Left ventricle myocardium superior (tissue), 1 donor: ENCODE measurements at regions not wholly inside any gene's neighbourhood (a gene's known extent, or its start where the extent isn't known, plus 50 kb on each side); places are given as distances from the start of the nearest gene placed in this dataset.
"Not testable (repeated sequence)": the region's sequence is repeated elsewhere in the genome, so short reads cannot be mapped to it uniquely, and the experiment has no call there.

Experiments used
- ATAC-seq: fragments of 200-7000 bp; cut with Tn5 transposase; one replicate; pipeline ENCODE4 v1.9.1; 2020; ENCODE audit warnings: mild to moderate bottlenecking, moderate library complexity
- DNase-seq: peaks from one replicate; pipeline ENCODE4 v3.0.0-alpha.2; 2020
- intact Hi-C: fragments of 100-400 bp; cut with micrococcal nuclease; formaldehyde crosslinking; loops from one replicate; pipeline ENCODE4 v1.11.0; 2022
- donor health status: DM: no; HTN: yes; CAD: no; lungs with severe emphysema.

DNA sequence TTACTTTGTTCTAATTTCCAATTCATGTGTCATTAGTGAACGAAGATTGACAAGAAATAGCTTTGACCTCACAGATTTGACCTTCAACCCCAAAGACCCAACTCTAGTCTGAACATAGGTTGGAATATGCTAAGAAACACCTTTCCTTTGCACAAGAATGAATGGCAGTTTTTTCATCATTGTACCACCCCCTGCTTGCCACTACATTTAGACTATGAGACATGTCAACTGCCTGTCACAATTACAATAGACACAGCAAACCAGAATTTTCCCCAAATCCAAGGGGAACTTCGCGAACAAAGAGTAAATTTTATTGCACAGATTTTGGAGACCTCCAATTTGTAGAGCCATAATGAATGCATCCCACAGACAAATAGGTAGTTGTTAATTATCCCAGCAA, 535.4 kb downstream of the PRKD1 start:
- DNase-seq (no peak), ATAC-seq (no peak)
- intact Hi-C loops = no loop called here

DNA sequence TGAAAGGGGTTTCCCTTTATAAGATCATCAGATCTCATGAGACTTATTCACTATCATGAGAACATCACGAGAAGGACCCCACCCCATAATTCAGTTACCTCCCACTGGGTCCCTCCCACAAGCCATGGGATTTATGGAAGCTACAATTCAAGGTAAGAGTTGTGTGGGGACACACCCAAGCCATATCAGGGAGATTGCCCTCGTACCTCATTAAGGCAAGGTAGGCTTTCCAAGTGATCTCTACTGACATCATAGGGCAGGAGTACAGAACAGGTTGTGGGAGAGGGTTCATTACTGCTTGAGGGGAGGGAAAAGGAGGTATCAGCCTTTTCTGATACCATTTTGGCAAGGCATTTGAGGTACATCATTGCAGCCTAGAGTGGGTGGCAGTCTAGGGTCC, 524.6 kb downstream of the PRKD1 start:
- ATAC-seq (no peak), DNase-seq (no peak)
- intact Hi-C loops = no loop called here

DNA sequence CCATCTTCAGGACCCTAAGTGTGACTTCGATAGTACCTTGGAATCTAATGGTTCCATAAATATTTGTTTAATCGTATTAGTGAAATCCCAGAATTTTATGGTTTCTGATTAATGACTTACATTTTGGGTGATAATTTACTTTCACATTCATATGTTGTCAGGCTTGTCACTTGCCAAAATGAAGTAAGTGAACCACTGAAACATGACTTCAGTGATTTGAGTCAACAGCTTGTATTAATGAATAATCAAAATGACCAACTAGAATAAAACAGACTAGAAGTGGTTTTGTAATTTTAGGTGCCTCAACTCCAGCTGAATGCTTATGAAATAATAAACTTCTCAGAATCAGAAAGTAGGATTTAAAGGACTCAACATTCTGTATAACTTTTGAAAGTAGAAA, 517.1 kb downstream of the PRKD1 start:
- DNase-seq = no peak
- intact Hi-C loops = no loop called here
- no peak for ATAC-seq

DNA sequence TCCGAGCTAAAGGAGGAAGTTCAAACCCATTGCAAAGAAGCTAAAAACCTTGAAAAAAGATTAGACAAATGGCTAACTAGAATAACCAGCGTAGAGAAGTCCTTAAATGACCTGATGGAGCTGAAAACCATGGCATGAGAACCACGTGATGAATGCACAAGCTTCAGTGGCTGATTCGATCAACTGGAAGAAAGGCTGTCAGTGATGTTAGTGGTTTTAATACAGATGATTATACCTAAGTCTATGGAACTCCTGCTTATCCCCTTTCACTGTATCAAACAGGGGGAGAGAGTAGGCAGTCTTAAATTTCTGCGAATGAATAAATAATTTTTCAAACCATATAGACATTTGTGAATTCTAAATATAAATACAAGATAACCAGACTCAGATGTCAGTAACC, 512.7 kb downstream of the PRKD1 start:
- ATAC-seq, intact Hi-C loops: not testable (repeated sequence)

DNA sequence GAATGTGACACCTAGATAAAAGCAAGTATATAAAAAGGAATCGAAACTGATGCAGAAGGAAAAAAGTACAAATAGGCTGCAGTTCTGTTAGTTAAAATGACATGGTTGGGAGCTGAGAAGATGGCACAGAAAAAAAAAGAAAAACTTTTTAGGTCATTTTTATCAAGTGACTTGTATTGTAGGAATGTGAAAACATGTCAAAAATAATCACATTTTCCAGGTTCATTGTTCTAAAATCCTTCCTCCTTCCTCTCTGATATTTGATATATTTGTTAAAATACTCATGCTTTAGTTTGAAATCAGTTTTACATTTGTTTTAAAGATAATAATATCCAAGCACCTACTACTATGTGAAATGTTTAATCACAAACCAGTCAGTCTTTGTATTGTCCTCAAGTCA, 507.9 kb downstream of the PRKD1 start:
- ATAC-seq (no peak), DNase-seq (no peak)
- intact Hi-C loops = no loop called here

More for the DNA sequence above, 512.7 kb downstream of the PRKD1 start:
- not testable (repeated sequence) for DNase-seq

DNA sequence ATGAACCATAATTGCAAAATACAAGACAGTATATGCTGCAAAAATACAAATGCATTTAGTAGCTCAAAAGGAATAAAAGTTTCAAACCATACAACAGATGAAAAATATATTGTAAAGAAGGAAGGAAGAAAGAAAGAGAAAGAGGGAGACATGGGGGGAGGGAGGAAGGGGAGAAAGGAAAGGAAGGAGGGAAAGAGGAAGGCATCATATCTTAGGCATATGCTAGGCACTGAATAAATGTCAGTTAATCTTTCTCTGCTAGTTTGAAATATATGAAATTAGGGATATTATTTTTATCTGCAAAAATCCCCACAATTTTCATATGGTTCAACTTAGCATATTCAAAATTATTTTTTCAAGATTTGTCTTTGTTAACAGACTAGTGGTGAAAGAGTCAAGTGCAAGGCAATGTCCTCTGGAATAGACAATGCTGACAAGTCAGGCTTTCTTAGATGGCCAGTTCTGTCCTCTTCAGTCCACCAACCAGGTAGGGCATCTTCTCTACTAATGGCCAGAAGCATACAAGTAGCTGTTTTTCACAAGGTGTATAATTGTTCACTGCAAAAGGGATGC, 506.4 kb downstream of the PRKD1 start:
- no peak for ATAC-seq
- intact Hi-C loops = no loop called here
- DNase-seq = no peak

DNA sequence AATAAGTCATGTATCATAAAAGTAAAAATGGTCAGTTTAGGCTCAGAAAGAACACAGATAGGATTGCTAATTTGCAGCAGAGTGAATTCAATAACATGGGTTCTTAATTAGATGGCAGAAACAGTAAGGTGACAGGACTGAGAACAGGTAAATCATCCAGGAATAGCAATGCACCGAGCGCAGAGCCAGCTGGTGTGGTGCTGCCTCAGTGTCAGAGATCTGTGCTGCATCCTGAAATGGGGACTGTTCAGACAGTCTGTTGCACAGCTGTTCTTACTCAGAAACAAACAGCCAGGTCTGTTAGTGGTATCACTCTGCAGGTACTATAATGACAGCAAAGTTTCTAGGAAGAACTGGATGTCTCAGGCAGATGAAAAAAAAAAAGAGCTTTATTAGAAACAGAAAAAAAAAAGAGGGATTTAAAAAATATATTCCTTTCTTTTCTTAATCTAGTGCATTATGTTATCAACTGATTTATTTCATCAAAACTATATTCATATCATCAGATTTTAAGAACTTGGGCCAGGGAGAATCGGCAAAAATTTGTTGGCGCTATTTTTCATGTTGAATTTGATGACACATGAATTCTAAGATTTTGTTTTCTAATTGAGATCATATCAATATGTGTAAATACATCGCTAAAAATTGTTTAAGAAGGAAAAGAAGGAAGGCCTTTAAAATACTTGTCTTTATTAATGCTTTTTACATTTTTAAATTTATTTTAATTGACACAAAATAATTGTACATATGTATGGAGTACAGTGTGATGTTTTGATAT, 501.8 kb downstream of the PRKD1 start:
- intact Hi-C loops = no loop called here
- no peak for ATAC-seq

DNA sequence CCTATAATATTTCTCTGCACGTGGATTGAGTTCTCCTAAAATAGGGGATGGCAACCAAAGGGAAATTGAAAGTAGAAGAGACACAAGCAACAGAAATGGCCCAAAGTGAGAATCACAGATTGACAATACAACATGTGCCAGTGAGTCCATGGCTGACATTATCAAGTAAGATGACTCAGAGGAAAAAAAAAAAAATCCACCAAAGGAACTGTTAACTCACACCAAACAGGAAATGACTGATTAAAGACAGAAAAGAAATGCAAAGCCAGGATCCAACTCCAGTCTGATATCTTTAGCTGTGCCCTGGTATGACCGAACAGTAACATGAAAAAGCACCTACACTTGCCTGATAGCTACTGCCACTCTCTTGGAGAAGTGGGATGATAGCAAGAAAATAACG, 485.0 kb downstream of the PRKD1 start:
- intact Hi-C loops = no loop called here
- DNase-seq = no peak
- no peak for ATAC-seq

More for the DNA sequence above, 501.8 kb downstream of the PRKD1 start:
- no peak for DNase-seq

DNA sequence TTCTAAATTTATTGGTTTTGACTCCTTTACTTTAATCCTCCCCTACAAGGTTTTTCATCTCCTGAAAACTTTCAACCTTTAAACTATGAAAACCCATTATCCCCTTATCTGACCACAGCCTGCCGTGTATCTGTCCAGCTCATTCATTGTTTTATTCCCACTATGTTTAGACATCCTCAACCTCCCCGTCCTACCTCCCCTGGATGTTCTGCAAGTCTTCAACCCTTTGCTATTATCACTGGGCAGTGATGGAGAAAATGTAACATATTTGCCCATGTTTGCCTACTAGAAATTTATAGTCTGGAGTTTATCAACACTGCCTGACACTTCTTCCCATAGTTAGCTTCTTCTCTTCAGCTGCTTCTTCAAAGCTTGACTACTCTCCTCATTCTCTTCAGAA, 483.4 kb downstream of the PRKD1 start:
- intact Hi-C loops = no loop called here
- ATAC-seq (no peak), DNase-seq (no peak)

DNA sequence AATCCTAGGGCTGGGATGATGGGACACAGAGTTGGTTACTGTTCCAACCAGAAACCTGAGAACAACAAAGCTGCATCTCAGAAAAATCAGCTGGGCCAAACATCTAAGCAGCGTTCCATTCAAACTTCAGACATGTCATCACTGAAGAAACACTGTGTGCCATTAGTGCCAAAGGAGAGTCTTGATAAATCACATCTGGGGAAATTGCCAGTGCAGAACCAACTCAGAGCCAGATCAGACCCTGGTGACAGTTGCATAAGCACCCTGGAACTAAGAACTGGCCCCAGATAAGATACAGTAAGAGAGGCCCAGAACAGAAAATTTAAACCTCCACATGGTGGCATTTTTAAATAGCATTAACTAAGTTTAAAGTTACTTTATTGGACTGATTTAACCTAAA, 482.8 kb downstream of the PRKD1 start:
- no peak for DNase-seq
- intact Hi-C loops = no loop called here
- no peak for ATAC-seq

DNA sequence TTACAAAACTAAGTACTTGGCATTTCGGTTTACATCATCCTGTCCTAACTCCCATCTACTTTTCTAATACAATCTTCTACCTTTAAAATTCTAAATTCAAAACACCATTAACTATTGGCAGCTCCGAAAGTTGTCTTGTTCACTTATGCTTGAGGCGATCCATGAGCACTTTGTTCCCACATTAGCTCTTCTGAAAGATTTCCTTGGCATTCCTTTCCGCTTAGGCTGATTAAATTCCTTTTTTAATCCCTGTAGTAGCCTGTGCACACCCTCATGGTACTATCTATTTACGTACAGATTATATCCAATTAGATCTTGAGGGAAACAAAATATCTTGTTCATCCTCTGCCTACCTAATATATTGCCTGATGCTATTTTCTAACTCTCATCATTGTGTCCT, 480.7 kb downstream of the PRKD1 start:
- ATAC-seq (no peak), DNase-seq (no peak)
- intact Hi-C loops = no loop called here

DNA sequence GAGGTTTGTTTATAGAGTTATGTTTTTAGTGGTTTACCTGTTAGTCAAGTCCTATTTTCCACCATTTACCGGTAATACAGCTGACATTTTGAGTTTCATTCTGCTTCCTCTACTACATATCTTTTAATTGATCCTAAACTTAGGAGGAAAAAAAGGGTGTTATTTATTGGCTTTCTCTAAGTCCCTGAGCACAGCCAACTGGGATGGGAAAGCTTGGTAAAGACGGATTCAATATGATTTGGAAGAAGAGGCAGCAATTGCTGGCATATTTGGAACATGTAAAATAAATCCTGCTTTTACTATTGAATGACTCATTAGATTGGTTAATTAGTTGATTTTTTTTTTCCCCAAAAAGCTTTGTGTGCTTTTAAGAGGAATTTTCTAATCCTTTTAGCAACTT, 475.7 kb downstream of the PRKD1 start:
- intact Hi-C loops = no loop called here
- no peak for DNase-seq
- ATAC-seq = no peak

DNA sequence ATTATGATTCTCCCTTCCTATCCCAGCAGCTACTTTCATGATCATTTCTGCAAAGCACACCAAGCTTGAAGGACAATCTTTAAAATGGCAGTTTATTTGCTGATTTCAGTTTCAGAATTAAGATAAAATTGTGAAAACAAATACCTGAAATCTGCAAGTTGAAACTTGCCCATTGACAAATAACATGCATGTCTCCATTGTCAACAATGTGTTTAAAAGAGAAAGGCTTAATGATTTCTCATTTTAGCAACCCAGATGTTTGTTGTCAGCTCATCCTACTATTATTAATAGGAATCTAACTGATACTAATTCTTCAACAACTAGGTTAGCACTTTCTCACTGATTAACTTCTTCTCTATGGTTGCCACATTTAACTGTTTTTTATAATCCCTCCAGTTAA, 474.6 kb downstream of the PRKD1 start:
- ATAC-seq = no peak
- DNase-seq = no peak
- intact Hi-C loops = no loop called here

DNA sequence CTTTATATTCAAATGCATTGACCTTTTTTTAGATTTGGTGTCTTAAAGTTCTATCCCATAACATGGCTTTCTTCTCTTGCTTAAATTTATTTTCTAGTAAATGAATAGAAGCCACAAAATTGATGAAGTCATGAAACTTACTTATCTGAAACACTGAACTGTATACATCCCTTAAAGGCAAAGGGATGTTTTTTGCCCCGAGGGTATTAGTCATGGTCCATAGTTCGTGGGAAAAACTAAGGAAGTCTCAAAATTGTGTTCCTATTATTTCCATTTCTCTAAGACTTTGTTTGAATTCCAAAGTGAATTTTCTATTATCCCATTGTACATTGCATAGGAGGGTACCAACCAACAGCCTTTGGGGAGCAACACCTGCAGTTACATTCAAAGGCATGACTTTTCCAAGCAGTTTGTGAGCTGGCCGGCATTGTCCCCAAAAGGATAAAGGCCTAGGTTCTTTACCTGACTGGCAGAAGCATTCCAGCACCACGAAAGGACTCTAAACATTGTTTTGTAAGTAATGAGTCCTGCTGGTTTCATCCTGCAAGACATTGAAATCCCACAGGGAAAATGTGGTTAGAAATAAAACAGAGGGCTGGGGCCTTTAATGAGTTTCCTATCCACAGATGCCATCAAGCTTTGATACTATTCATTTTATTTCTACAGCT, 473.5 kb downstream of the PRKD1 start:
- intact Hi-C loops = no loop called here
- DNase-seq (no peak), ATAC-seq (no peak)

DNA sequence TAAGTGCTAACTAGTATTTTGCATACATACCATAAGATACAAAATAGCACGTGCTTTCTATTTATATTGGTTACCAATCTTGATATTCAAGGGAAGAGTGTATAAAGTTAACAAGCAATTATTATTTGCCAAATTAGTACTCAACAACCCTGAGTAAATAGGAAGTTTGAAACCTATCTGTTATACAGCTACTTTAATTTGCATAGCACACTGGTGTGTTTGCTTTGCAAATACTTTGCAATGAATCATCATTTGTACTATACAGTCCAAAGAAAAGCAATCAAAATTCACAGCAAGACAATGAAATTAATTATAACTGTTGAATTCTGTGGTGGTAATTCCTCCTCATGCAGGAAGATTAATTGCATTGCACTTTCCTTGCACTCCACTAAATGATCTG, 469.1 kb downstream of the PRKD1 start:
- ATAC-seq (no peak), DNase-seq (no peak)
- intact Hi-C loops = no loop called here

DNA sequence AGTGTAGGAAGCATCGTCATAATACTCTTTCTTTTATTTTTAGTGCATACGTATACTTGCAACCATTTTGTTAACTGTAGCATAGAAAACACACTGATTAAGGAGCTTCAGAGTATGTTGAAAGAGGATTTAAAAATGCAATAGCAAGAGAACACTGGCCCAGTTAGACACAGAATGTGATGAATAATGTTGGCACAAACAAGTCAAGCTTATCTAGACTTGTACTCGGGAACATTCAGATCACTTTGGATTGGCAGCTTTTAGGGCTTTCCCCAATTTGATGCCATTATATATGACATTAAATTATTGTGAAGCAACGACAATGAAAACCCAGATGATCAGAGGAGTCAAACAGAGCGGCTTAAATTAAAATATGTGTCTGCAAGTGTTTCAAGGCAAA, 468.1 kb downstream of the PRKD1 start:
- DNase-seq (no peak), ATAC-seq (no peak)
- intact Hi-C loops = no loop called here

DNA sequence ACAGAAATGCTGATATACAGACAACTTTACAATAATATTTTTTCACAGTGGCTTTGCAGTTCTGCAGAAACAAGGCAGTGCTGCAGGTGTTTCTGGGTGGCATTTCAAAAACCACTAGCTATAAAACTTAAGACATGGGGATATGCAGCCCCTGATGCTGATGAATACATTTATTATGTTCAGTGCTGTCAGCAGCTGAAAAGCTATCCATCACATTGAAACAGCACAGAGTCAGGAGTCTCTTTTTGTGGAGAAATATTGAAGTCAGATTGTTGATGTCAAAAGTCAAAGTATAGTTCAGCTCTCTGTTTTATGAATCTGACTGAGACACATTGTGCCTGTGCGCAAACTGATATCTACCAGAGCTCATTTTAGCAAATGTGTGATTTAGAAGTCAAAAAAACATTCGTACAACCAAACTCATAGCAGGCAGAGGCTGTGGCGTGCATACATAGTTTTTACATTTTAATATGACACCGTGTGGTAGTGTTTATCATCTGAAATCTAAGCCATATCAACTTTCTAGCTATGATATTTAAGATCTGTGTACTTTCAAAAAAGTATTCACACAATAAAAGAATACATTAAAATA, 467.6 kb downstream of the PRKD1 start:
- intact Hi-C loops = no loop called here
- no peak for ATAC-seq

DNA sequence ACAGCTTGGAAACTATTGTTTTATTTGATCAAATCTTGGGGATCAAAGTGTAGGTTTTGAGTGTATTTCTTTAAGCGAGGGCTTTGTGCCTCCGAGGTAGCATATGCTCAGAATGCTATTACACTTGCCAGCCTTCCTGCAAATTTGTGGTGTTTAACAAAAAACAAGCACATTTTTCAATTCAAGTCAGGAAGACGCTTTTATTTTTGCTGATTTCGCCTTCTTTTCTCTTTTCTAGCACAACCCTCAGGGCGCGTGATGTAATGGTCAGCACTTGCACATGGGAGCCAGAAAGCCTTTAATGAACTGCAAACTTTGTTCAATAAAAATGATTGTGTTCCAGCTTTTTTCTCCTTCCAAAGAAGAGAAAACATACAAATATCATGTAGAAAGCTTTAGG, 466.5 kb downstream of the PRKD1 start:
- ATAC-seq = no peak
- intact Hi-C loops = no loop called here
- DNase-seq = no peak

More for the DNA sequence above, 467.6 kb downstream of the PRKD1 start:
- no peak for DNase-seq

DNA sequence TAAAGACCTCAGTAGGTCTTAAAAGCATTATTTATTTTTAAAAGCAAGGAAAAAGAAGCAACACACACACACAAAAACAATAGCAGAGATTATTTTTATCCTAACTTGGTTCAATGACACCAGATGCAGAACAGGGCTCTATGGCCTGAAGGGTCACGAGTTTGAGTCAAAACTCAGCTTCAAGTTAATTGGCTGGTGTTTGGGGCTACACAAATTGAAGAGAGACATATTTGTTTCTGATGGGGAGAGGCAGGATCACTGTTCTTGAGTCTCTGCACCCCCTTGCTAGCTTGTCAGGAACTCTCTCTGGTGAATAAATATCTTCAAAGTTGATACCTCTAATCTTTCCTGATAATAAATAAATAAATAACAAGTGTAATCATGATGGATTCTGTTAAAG, 466.1 kb downstream of the PRKD1 start:
- DNase-seq (no peak), ATAC-seq (no peak)
- intact Hi-C loops = no loop called here

DNA sequence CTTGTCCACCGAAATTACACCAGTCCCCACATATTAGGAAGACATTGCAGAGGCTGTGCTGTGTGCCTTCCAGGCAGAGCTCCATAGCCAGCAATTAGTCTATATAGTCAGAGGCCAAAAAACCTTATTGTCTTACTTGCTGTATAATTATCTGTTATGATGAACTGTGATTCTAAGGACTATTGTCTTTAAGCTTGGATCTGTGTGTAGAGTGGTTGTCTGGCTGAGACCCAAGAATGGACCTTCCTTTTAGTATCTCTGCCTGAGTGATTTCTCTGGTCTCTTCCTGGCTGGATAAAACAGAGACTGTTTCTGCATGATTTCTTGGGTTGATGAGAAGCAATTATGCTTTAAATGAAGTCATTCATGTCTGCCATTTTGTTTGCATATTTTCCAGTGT, 465.3 kb downstream of the PRKD1 start:
- intact Hi-C loops = no loop called here
- DNase-seq = no peak
- ATAC-seq = no peak
